ENCODE measurements at regions not wholly inside any gene's neighbourhood (a gene's known extent, or its start where the extent isn't known, plus 50 kb on each side); places are given as distances from the start of the nearest gene placed in this dataset.

GRCh38 chr2:194514281-194514680, 1142.7 kb upstream of the SLC39A10 start:
- no peak for TF ChIP-seq CTCF (conservative IDR thresholded peaks at IDR 0.05)
- TF ChIP-seq EZH2 (IDR thresholded peaks at IDR 0.05; ENCODE audit: low read depth), result no peak

All from PC-9 (cell line).